ENCODE measurements at regions not wholly inside any gene's neighbourhood (a gene's known extent, or its start where the extent isn't known, plus 50 kb on each side); places are given as distances from the start of the nearest gene placed in this dataset.
A peak's percentile ranks its signal among the peaks of the same experiment; 100 is the strongest.

DNA sequence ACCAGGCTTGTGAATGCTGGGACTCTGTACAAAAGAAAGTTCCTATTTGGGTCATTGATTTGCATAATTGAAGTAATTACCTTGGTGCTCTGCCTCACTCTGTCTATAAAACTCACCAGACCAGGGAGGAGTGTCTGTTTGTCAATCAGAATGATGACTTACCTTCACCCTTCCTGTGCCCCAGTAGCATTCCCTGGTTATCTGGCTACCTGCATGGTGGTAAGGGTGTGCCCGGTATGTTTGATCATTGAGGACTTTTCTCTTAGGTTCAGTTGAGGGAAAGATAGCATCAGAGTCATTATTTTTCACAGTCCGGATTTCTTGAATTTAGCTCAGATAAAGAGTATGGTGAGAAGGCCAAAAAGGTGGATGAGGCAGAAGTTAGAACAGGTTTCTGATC lies 190.0 kb downstream of the BRINP2 start:
- no peak for DNase-seq (ENCODE audit: extremely low spot score)
- 79% methylated on average over 2 of the region's 2 CpGs for WGBS
- Histone ChIP-seq H3K27ac (ENCODE audit: low read depth) (no peak overlapping the region), H3K4me3 (ENCODE audit: low read depth, low read length) (no peak overlapping the region), H3K4me1 (ENCODE audit: insufficient read depth) (no peaks in the 10 kb centered on the region), H3K36me3 (ENCODE audit: insufficient read depth) (no peaks in the 10 kb centered on the region)

DNA sequence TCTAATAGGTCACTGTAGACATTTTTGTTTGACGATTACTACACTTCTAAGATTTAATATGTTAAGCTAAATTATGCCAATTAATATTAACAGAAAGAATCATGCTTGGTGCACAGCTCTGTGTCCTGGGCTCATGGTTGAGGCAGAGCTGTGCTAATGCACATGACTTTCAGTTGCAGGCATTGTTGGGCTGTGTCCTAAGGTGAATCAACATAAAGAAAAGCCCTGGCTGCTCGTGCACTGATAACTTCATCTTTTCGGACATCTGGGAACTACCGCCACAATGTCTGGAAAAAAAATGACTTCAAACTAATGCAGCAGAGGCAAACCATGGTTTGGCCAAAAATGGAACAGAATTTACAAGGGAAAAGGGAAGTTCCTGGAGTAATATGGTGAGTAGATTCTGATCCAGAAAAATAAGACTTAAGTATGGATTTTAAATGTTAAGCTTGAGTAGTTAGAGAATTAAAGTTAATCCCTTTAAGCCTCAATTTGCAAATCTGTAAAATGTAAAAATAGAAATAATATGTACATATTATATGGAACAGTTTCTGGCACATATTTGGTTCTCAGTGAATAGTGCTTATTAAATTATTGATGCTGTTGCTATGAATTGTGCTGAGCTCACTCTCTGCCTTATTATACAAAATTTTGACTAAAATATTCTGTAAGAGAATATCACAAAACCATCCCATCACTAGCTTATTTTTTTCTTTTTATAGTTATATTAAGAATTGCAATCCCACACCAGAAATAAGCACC lies 186.1 kb downstream of the BRINP2 start:
- H3K36me3 ChIP-seq (ENCODE audit: insufficient read depth): no peaks in the 10 kb centered on the region
- DNase-seq (ENCODE audit: extremely low spot score): no peak
- H3K4me3 ChIP-seq (ENCODE audit: low read depth, low read length): no peak overlapping the region
- WGBS: 66% methylated on average over 4 of the region's 4 CpGs
- H3K4me1 ChIP-seq (ENCODE audit: insufficient read depth): no peaks in the 10 kb centered on the region
- no peak overlapping the region for H3K27ac ChIP-seq (ENCODE audit: low read depth)

- no peak for DNase-seq (ENCODE audit: extremely low spot score)
- Histone ChIP-seq H3K4me1 (ENCODE audit: insufficient read depth) (no peaks in the 10 kb centered on the region), H3K36me3 (ENCODE audit: insufficient read depth) (no peaks in the 10 kb centered on the region), H3K27ac (ENCODE audit: low read depth) (no peak overlapping the region), H3K4me3 (ENCODE audit: low read depth, low read length) (no peak overlapping the region)
- 24% methylated on average over 2 of the region's 2 CpGs for WGBS
Observed at GRCh38 chr1:177355575-177355974, 184.8 kb downstream of the BRINP2 start.

GRCh38 chr1:177354247-177354646 lies 183.5 kb downstream of the BRINP2 start:
- DNase-seq (ENCODE audit: extremely low spot score): no peak
- Histone ChIP-seq H3K4me3 (ENCODE audit: low read depth, low read length) (no peak overlapping the region), H3K36me3 (ENCODE audit: insufficient read depth) (no peaks in the 10 kb centered on the region), H3K27ac (ENCODE audit: low read depth) (no peak overlapping the region), H3K4me1 (ENCODE audit: insufficient read depth) (no peaks in the 10 kb centered on the region)
- WGBS: 68% methylated on average over 3 of the region's 3 CpGs

- Histone ChIP-seq H3K4me1 (ENCODE audit: insufficient read depth) (no peaks in the 10 kb centered on the region), H3K27ac (ENCODE audit: low read depth) (no peak overlapping the region), H3K4me3 (ENCODE audit: low read depth, low read length) (no peak overlapping the region), H3K36me3 (ENCODE audit: insufficient read depth) (no peaks in the 10 kb centered on the region)
- no peak for DNase-seq (ENCODE audit: extremely low spot score)
- WGBS: 65% methylated on average over 6 of the region's 6 CpGs
Observed at GRCh38 chr1:177351361-177352108, 180.8 kb downstream of the BRINP2 start.

DNA sequence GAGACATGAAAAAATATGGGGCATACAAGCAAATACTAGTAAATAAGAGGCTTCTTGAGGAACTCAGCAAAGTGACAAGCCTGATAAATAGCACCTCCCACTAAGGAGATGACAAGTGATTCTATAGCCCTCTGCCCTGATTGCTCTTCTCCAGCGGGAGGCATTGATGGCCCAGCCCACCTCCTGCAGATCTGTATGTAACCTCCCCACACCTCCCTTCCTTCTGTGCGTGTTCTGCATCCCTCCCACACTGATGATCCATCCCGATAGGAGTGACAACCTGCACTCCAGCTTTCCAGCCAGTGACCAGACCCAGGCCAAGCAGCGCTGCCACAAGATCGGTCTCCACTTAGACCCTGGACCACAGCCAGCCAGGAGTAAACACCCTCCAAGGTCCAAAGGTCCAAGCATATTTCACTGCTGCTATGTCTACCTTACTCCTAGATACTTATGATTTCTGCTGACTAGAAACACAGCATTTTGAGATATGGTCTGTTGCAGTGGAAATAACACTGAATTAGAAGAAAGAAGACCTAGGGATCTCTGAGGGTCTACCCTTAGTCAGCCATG lies 176.1 kb downstream of the BRINP2 start:
- WGBS: 85% methylated on average over 5 of the region's 5 CpGs

DNA sequence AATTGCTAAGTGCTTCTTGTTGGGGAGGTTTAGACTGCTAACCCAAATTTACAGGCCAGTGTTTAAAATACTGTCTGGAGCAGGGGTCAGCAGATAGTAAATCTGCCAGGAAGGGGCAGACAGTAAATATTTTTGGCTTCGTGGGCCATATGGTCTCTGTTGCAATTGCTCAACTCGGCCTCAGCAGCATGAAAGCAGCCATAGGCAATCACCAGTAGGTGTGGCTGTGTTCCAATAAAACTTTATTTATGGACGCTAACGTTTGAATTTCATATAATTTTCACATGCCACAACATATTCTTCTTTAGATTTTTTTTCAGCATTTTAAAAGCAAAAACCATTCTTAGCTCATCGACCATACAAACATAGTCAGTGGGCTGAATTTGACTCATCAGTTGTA lies 172.7 kb downstream of the BRINP2 start:
- 37% methylated on average over 5 of the region's 5 CpGs for WGBS
- Histone ChIP-seq H3K4me1 (ENCODE audit: insufficient read depth) (no peaks in the 10 kb centered on the region), H3K36me3 (ENCODE audit: insufficient read depth) (no peaks in the 10 kb centered on the region), H3K27ac (ENCODE audit: low read depth) (no peak overlapping the region), H3K4me3 (ENCODE audit: low read depth, low read length) (no peak overlapping the region)
- no peak for DNase-seq (ENCODE audit: extremely low spot score)

More for the DNA sequence above, 176.1 kb downstream of the BRINP2 start:
- no peak for DNase-seq (ENCODE audit: extremely low spot score)
- Histone ChIP-seq H3K27ac (ENCODE audit: low read depth) (no peak overlapping the region), H3K36me3 (ENCODE audit: insufficient read depth) (no peaks in the 10 kb centered on the region), H3K4me1 (ENCODE audit: insufficient read depth) (no peaks in the 10 kb centered on the region), H3K4me3 (ENCODE audit: low read depth, low read length) (no peak overlapping the region)

- 36% methylated on average over 4 of the region's 4 CpGs for WGBS
- Histone ChIP-seq H3K36me3 (ENCODE audit: insufficient read depth) (no peaks in the 10 kb centered on the region), H3K4me1 (ENCODE audit: insufficient read depth) (no peaks in the 10 kb centered on the region), H3K27ac (ENCODE audit: low read depth) (no peak overlapping the region), H3K4me3 (ENCODE audit: low read depth, low read length) (no peak overlapping the region)
- peak; percentile 37 for DNase-seq (ENCODE audit: extremely low spot score)
Observed at GRCh38 chr1:177341773-177342172, 171.0 kb downstream of the BRINP2 start.

- WGBS: 26% methylated on average over 10 of the region's 10 CpGs
- no peak overlapping the region for H3K4me3 ChIP-seq (ENCODE audit: low read depth, low read length)
- H3K4me1 ChIP-seq (ENCODE audit: insufficient read depth): no peaks in the 10 kb centered on the region
- DNase-seq (ENCODE audit: extremely low spot score): peak; percentile 71
- no peak overlapping the region for H3K27ac ChIP-seq (ENCODE audit: low read depth)
- no peaks in the 10 kb centered on the region for H3K36me3 ChIP-seq (ENCODE audit: insufficient read depth)
Observed at GRCh38 chr1:177340601-177341067, 169.9 kb downstream of the BRINP2 start.

DNA sequence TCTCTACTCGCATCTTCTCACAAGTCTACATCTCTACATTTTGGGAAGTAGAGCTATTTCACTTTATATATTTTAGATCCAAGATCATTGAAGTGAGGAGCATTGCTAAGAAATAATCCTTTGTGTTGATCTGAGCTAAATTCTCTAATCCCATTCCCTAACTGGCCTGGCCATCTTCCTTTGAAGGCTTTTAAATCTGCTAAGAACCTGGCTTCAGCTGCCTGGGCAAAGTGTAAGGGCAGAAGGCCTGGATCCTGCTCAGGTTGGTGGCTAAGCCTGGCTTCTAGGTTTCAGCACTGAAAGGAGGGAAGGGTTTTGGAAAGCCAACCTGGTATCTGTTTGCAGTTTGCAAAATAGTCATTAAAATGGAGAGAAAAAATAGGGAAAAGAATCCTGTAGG lies 167.6 kb downstream of the BRINP2 start:
- 98% methylated on average over 1 of the region's 1 CpG for WGBS
- no peaks in the 10 kb centered on the region for H3K4me1 ChIP-seq (ENCODE audit: insufficient read depth)
- H3K27ac ChIP-seq (ENCODE audit: low read depth): no peak overlapping the region
- DNase-seq (ENCODE audit: extremely low spot score): no peak
- H3K36me3 ChIP-seq (ENCODE audit: insufficient read depth): no peaks in the 10 kb centered on the region
- H3K4me3 ChIP-seq (ENCODE audit: low read depth, low read length): no peak overlapping the region

DNA sequence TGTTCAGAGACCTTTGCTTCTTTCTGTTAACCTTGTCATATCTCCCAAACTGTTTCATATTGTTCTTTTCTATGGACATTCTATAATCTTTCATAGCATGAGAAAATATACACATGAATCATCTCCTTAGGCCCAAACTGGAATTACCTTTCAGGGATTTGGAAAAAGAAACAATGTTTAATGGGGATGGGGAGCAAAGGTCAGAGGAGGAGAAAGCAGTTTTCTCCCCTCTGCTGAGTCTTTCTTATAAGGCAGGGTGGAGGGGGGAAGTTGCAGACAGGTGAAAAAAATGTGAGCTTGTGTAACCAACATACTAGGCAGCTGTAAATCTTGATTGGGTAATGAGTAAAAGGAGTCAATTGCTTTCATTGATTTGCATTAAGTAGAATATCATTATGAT lies 164.1 kb downstream of the BRINP2 start:
- no peaks in the 10 kb centered on the region for H3K4me1 ChIP-seq (ENCODE audit: insufficient read depth)
- no peak overlapping the region for H3K4me3 ChIP-seq (ENCODE audit: low read depth, low read length)
- H3K36me3 ChIP-seq (ENCODE audit: insufficient read depth): no peaks in the 10 kb centered on the region
- no peak overlapping the region for H3K27ac ChIP-seq (ENCODE audit: low read depth)
- DNase-seq (ENCODE audit: extremely low spot score): no peak

- DNase-seq (ENCODE audit: extremely low spot score): no peak
- Histone ChIP-seq H3K4me1 (ENCODE audit: insufficient read depth) (no peaks in the 10 kb centered on the region), H3K36me3 (ENCODE audit: insufficient read depth) (no peaks in the 10 kb centered on the region), H3K4me3 (ENCODE audit: low read depth, low read length) (no peak overlapping the region), H3K27ac (ENCODE audit: low read depth) (no peak overlapping the region)
- 76% methylated on average over 4 of the region's 4 CpGs for WGBS
Observed at GRCh38 chr1:177333936-177334595, 163.3 kb downstream of the BRINP2 start.

Measured in urinary bladder (tissue), 3 donors.